ENCODE measurements at regions not wholly inside any gene's neighbourhood (a gene's known extent, or its start where the extent isn't known, plus 50 kb on each side); places are given as distances from the start of the nearest gene placed in this dataset.

GRCh38 chr7:90061077-90061476 lies 93.2 kb upstream of the STEAP1 start:
- TF ChIP-seq CTCF (IDR thresholded peaks at IDR 0.05; ENCODE audit: low read depth, low read length, poor library complexity, severe bottlenecking) (no peak), EZH2phosphoT487 (IDR thresholded peaks at IDR 0.05; ENCODE audit: borderline replicate concordance, low read length) (no peak)
